Skeletal muscle cell (primary cell): ENCODE measurements at regions not wholly inside any gene's neighbourhood (a gene's known extent, or its start where the extent isn't known, plus 50 kb on each side); places are given as distances from the start of the nearest gene placed in this dataset.
"Not testable (repeated sequence)": the region's sequence is repeated elsewhere in the genome, so short reads cannot be mapped to it uniquely, and the experiment has no call there.

ENCODE experiments used
- DNase-seq: peaks from one replicate; pipeline ENCODE4 v3.0.0-alpha.2; 2010; ENCODE audit warnings: low read depth
- H3K4me3 ChIP-seq: 2 replicates; pipeline ENCODE4 v1.5.1; 2011; ENCODE audit warnings: low read depth, mild to moderate bottlenecking, control low read depth, low read length, moderate library complexity

DNA sequence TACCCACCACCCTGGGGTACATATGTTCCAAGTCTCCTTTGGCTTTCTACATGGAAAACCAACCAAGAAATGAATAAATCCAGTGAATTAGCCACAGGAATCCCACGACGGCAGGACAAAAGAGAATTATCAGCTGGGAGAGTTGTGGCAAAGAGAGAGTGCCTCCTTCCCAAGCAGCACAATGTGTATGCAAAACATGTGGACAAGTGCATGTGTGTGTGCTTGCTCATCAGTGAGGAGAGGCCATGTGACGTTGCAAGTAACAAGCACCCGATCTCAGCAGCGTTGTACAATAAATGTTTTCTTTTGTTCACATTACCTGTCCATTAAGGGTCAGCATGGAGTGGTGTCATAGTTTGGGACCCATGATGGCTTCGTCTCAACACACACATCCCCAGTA is 50.0 kb upstream of the EMX2 start:
- no peak overlapping the region for H3K4me3 ChIP-seq
- no peak for DNase-seq

DNA sequence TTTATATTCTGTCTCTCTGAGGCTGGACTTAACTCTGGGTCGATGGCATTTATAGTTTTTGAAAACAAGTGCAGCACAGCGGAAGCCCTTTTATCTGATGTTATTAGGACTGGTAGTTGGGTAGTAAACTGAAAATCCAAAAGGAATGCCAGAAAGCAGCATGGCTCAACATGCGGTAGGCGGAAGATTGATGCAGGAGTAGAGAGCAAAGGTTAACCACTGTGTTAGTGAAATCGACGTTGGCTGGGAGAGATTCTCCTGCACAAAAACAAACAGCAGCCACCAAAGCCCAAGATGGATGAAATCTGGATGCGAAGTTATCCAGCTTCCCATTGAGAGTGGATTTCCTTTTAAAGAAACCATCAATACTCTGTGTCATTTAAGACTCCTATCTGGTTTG is 54.5 kb upstream of the EMX2 start:
- H3K4me3 ChIP-seq = no peak overlapping the region
- DNase-seq = no peak

DNA sequence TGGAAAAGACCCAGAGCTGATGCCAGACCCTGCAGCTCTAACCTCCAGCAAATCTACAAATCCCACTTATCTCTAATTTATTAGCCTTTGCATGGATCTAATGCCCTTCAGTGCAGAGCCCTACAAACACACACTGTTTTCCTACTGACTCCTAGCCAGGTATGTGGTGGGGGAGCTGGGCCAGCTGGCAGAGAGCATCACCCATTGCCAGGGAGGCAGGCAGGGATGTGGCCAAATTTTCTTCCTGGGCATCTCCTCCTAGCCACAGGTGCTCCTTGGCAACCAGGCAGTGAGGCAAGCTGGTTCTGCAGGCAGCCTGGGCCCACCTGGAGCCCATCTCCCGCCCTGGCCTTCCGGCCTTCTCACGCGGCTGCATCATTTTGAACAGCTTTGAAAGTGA is 55.9 kb upstream of the EMX2 start:
- DNase-seq = no peak

DNA sequence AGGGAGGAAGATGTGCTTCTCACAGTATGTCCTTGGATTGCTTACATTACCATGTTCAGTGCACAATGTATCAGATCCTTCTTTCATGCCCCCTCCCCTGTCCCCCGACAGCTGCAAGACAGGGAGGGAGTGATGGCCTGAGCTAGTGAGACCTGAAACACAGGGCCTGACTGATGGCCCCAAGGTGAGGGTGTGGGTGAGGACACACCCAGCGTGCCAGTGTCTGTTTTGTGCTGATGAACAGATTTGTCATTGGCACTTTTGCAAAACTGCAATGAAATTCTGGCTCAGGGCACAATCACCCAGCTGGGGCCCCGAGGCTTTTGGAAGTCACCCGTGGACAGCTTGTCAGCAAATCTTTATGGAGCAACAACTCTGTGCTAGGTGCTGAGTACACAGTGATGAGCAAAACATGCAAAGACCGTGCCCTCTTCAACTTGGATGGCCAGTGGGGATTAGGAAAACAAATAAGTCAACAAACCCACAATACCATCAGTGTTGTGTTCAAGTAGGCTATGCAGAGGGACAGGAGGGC is 59.4 kb upstream of the EMX2 start:
- no peak overlapping the region for H3K4me3 ChIP-seq
- DNase-seq = no peak

More for the DNA sequence above, 55.9 kb upstream of the EMX2 start:
- H3K4me3 ChIP-seq = no peak overlapping the region

DNA sequence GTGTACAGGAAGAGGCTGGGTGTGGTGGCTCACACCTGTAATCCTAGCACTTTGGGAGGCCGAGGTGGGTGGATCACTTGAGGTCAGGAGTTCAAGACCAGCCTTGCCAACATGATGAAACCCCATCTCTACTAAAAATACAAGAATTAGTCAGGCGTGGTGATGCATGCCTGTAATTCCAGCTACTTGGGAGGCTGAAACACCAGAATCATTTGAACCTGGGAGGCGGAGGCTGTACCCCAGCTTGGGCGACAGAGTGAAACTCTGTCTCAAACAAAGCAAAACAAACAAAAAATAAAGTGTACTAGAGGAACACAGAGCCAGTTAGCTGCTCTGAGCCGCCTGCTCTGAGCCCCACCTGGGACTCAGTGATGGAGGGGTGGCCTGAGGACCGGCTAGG is 61.5 kb upstream of the EMX2 start:
- H3K4me3 ChIP-seq, DNase-seq: not testable (repeated sequence)

DNA sequence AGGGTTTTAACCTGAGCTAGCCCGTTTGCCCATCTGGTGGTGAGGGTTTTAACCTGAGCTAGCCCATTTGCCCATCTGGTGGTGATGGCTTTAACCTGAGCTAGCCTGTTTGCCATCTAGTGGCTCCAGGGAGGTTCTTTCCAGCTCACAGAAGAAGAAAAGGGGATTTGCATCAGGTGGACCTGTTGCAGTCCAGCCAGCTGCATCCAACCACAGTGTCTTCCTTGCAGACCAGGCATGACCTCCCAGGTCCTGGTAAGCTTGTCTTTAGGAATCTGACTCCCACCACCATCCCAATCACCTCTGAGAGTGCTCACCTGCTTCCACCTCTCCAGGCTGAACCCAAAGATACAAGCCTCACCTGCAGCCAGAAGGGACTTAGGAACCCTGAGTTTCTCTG is 62.4 kb upstream of the EMX2 start:
- no peak for DNase-seq
- no peak overlapping the region for H3K4me3 ChIP-seq

DNA sequence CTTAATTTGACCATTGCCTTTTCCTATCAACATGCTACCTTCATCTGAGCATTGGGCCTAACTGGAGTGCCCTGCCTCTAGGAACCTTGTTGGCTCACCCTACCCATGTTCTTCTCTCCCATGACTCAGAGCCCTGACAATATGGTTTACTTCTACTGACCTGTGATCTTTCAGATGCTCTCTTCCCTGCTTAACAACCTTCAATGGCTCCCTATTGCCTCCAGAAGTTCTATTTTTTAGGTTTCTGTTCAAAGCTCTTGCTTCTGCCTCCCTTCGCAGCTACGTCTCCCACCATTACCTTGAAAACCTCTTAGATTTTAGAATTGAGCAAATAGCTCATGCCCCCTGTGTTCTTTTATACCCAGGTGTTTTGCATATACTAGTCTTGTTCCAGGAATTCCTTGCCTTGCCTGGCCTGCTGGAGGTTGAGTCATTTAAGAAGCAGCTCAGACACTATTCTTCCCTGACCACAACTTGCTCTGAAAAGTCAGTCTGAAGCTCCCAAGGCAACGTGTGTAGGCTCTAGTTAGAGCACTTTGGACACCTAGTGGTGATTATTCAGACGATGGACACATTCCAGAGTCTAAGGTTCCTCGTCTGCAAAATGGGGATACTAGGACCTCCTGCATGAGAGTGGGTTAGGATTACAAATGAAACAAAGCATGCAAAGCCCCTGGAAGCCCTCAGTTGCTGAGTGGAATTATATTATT is 64.4 kb upstream of the EMX2 start:
- DNase-seq = peak; percentile 65
- no peak overlapping the region for H3K4me3 ChIP-seq

DNA sequence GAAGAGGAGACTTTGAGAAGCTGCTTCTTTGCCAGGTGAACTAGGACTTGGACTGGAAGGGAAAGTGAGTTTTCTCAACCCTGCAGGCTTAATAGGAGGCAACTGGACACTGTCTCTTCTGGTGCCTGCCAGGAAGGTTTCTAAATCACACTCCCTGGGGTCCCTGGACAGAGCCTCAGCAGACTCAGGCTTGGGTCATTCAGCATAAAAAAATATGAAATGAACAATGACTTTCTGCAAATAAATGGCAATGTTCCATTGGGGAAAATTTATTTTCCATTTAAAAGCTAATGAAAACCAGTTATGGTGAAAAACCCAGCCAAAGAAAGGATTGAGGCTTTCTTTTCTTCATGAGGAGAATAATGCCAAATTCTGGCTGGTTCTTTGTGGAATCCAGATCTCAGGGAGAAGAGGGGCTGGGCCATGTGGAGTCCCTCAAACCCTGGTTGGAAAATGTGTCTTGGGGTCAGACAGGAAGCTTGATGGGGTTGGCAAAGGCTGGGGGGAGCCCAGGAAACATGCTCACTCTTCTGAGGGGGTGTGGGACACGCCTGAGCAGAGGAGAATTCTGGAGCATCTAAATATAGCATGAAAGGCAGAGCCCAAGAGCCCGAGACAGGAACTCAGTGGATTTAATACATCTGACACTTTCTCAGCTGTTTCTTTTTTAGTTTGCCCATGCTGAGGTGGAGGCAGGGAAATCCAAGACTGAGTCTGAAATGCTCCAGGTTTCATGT is 65.2 kb upstream of the EMX2 start:
- no peak overlapping the region for H3K4me3 ChIP-seq
- no peak for DNase-seq

DNA sequence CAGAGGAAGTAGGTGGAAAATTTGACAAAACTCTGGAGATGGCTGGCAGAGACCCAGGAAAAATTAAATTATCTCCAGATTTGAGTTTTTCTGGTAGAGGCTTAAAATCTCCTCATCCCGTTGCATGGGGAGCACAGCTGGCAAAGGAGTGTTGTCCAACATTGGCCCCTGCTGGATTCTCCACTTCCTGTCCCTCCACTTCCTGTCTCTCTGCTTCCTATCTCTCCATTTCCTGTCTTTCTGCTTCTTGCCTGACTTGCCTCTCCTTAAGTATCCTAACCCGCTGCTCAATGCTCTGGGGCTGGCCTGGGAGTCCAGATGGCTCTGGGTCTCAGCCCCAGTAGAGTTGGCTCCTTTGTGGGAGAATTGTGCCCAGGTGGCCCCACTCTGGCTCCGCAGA is 65.8 kb upstream of the EMX2 start:
- H3K4me3 ChIP-seq = no peak overlapping the region
- DNase-seq = no peak

DNA sequence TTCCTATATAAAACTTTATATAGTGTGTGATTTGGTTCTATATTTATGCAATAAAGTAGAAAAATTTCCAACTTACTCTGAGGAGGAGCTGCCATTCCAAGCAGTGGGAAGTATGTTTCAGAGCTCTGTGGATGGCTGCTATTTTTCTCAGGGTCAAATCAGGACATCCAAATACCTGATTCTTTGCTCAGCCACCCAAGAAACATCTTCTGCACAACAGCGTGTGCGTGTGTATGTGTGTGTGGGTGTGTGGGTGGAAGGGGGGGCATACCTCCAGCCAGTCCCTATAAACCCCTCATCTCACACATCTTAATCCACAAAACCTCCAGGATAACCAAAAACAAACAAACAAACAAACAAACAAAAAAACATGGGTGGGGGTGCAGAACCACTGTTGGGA is 66.3 kb upstream of the EMX2 start:
- DNase-seq = no peak
- no peak overlapping the region for H3K4me3 ChIP-seq

DNA sequence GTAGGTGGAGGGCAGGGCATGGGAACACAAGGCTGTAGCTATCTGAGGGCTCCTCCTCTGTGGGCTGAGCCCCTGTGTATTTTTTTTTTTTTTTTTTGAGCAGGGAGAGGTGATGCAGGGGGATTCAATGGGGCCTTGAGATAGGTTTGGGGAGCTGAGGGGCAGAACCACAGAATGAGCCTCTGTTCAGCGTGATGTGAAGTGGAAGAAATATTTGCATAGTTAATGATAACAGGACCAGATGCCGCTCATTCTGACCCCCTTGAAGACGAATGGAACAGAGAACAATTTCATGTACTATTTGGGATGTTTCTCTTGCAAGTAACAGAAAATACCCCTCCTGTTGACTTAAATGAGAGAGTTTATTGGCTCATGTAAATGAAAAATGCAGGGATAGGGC is 69.7 kb upstream of the EMX2 start:
- DNase-seq = no peak
- H3K4me3 ChIP-seq = no peak overlapping the region

DNA sequence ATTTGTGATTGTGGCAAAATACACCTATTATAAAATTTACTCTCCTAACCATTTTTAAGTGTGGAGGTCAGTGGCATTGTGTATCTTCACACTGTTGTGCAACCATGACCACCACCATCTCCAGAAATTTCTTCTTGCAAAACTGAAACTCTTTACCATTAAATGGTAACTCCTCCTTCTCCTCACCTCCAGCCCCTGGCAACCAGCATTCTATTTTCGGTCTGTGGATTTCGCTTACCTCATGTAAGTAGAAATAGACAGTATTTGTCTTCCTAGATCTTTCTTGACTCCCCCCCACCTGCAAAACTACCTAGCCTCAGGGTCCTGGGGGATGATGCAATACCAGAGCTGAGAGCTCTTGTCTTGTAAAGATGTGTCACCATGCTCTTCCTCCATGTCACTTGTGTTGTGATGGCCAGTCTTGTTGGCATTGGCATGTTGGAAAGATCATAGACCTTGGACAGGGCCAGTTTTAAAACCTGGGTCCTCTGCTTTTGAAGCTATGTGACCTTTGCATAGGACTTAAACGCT is 71.1 kb upstream of the EMX2 start:
- no peak overlapping the region for H3K4me3 ChIP-seq
- DNase-seq = no peak

DNA sequence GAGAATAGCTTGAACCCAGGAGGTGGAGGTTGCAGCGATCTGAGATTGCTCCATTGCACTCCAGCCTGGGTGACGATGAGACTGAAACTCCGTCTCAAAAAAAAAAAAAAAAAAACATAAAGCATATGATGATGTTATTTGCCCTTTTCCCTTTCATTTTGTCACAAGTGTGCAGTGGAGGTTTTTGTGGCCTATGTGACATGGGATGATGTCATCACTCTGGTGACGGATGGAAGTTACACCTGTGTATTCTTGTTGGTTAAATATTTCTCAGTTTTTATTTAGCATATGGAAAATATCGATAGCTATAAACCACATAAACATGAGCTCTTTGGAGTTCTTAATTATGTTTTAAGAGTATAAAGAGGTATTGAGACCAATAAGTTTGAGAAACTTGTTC is 71.8 kb upstream of the EMX2 start:
- no peak for DNase-seq
- H3K4me3 ChIP-seq = no peak overlapping the region

DNA sequence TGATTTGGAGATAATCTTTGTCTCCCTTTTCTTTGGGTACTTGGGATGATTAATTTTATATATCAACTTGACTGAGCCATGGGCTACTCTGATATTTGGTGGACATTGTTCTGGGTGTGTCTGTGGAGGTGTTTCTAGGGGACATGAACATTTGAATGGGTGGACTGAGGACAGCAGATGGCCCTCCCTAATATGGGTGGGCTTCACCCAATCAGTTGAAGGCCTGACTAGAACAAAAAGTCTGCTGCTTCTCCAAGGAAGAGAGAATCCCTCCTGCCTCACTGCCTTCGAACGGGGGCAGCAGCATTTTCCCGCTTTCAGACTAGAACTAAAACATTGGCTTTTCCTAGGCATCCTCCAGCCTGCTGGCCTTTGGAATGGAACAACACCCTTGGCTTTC is 73.9 kb upstream of the EMX2 start:
- no peak for DNase-seq
- H3K4me3 ChIP-seq = no peak overlapping the region

DNA sequence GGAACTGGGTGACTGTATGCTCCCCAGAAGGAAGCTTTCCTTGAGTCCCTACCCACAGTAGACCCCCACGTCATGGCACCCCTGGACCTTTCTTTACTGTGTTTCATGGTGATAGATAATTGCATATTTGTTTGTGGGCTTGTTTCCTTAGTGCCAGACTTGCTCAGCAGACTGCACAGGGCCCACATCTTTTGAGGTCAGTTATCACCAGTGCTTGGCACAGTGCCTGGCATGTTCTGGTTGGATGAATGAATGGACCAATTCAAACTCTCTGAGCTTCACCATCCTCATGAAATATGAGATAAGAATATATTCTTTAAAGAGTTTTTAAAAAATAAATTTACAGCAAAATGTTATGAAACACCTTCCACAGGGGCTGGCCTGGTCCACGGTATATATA is 78.4 kb upstream of the EMX2 start:
- H3K4me3 ChIP-seq = no peak overlapping the region
- no peak for DNase-seq

DNA sequence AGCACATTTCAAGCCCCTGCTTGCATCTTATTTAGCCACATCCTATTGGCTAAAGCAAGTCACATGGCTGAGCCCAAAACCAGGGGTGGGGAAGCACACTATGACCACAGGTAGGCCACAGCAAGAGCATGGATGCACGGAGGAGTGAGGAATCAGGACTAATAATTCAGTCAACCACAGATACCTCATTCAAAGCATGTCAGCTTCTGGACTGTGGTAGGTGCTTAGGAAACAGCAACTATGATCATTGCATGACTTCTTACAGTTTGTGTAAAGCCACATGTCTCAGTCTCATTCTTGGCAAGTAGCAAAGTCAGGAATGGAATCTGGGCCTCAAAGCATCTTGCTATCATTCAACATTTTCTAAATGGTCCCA is 79.0 kb upstream of the EMX2 start:
- DNase-seq = no peak

DNA sequence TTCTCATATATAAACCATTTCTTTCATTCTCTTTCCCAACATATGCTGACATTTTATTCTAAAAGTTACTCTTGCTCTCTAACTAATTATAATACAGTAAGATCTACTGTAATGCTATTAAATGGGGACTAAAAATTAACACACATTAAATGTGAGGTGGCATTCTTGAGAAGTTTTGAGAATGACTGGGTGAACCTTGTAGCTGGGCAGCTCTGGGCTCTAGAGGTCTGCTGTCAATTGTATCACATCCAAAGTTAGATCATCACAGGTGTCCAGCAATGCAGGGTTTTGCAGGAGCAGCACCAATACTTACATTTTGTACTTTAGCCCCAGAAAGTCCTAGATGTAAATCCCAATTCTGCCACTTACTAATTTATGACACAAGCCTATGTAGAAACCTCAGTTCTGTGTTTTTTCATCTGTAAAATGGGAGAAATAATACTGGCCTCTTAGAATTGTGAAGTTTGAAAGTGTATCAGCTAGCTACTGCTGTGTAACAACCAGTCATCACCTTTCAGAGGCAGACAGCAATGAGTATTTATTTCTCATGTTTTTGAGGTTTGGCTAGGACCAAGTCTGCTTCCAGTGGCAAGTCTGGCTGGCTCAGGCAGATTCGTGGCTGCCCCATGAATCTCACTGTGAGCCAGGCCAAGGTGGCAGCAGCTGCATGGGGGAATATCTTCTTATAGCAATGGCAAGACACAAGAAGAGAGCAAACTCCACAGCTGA is 79.6 kb upstream of the EMX2 start:
- no peak overlapping the region for H3K4me3 ChIP-seq
- DNase-seq = no peak

More for the DNA sequence above, 79.0 kb upstream of the EMX2 start:
- H3K4me3 ChIP-seq = no peak overlapping the region

DNA sequence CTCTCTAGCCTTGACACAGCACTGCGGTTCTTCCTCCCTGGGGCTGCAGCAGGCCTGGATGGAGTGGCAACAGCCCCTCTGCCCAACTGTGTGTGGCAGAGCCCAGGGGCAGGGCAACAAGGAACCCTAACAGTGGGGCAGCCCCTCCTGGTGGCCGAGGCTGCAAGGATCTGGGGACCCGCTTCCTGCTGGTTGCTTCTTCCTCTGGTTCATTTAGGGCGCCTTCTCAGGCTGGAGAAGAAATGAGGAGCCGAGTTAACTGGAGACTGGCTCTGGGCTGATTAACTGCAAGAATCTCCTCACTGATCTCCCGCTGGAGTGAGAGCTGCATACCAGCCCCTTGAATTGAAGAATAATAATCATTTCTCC is 80.1 kb upstream of the EMX2 start:
- no peak for DNase-seq

DNA sequence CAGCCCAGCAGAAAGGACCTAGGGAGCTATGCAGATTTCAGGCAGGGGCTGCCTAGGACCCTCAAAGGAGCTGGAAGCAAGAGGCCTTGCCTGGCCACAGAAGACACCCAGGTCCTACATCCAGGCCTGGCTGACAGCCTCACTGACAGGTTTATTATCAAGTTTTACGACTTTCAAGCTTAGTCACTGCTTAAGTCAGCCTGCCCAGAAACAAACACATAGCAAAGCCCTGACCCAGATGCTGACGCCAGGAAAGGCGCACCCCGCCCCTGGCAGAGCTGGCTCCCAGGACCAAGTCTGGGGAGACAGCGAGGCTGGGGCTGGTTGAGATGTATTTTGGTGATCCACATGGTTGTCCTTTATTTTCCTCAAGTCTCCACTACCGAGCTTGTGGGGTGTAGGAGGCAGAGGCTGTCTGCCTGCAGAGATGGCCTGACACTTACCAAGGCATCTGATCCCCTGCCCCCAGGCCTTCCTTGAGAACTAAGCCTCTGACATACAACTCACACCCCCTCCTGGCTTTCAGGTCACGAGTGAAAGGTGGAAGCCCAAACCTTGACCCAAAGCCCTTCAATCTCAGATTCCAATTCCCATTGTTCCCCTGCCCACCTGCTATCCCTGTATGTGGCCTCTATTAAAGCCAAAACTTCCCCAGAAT is 80.7 kb upstream of the EMX2 start:
- no peak overlapping the region for H3K4me3 ChIP-seq
- DNase-seq = peak; percentile 94

More for the DNA sequence above, 80.1 kb upstream of the EMX2 start:
- H3K4me3 ChIP-seq = no peak overlapping the region
